NCI-H1436 treated with DMSO at 0.1 percent for 48 hours (cell line): ENCODE measurements at regions not wholly inside any gene's neighbourhood (a gene's known extent, or its start where the extent isn't known, plus 50 kb on each side); places are given as distances from the start of the nearest gene placed in this dataset.

Experiments used
- DNase-seq: peaks from one replicate; lab custom pipeline; 2025; lab: John Stamatoyannopoulos, UW

GRCh38 chr13:59120297-59120843 lies 1043.4 kb downstream of the DIAPH3 start:
- DNase-seq, result no peak

- DNase-seq, result no peak
Measured at GRCh38 chr13:59121507-59121906, 1042.2 kb downstream of the DIAPH3 start.

GRCh38 chr13:59126474-59126873 lies 1037.3 kb downstream of the DIAPH3 start:
- no peak for DNase-seq

GRCh38 chr13:59133903-59134302 lies 1029.8 kb downstream of the DIAPH3 start:
- no peak for DNase-seq

GRCh38 chr13:59144700-59145099 lies 1019.0 kb downstream of the DIAPH3 start:
- DNase-seq, result no peak

GRCh38 chr13:59145381-59145780 lies 1018.3 kb downstream of the DIAPH3 start:
- no peak for DNase-seq

GRCh38 chr13:59157181-59157580 lies 1006.5 kb downstream of the DIAPH3 start:
- no peak for DNase-seq

GRCh38 chr13:59166174-59166573 lies 997.6 kb downstream of the DIAPH3 start:
- DNase-seq, result no peak

GRCh38 chr13:59172076-59172475 lies 991.7 kb downstream of the DIAPH3 start:
- DNase-seq, result no peak

- no peak for DNase-seq
Measured at GRCh38 chr13:59176775-59177174, 987.0 kb downstream of the DIAPH3 start.

GRCh38 chr13:59178344-59178743 lies 985.4 kb downstream of the DIAPH3 start:
- no peak for DNase-seq

GRCh38 chr13:59182241-59182640 lies 981.5 kb downstream of the DIAPH3 start:
- no peak for DNase-seq

GRCh38 chr13:59197397-59197796 lies 966.3 kb downstream of the DIAPH3 start:
- DNase-seq, result no peak

- DNase-seq, result no peak
Measured at GRCh38 chr13:59201841-59202240, 961.9 kb downstream of the DIAPH3 start.

GRCh38 chr13:59203855-59204254 lies 959.9 kb downstream of the DIAPH3 start:
- DNase-seq, result no peak

- no peak for DNase-seq
Measured at GRCh38 chr13:59205501-59205900, 958.2 kb downstream of the DIAPH3 start.

GRCh38 chr13:59208405-59209195 lies 955.1 kb downstream of the DIAPH3 start:
- no peak for DNase-seq

- no peak for DNase-seq
Measured at GRCh38 chr13:59210543-59210942, 953.2 kb downstream of the DIAPH3 start.

GRCh38 chr13:59211606-59212005 lies 952.1 kb downstream of the DIAPH3 start:
- no peak for DNase-seq

- no peak for DNase-seq
Measured at GRCh38 chr13:59229401-59229800, 934.3 kb downstream of the DIAPH3 start.

GRCh38 chr13:59229861-59230260 lies 933.9 kb downstream of the DIAPH3 start:
- DNase-seq, result no peak

GRCh38 chr13:59230484-59231264 lies 933.1 kb downstream of the DIAPH3 start:
- no peak for DNase-seq

- DNase-seq, result no peak
Measured at GRCh38 chr13:59236309-59236919, 927.3 kb downstream of the DIAPH3 start.
